ENCODE measurements at regions not wholly inside any gene's neighbourhood (a gene's known extent, or its start where the extent isn't known, plus 50 kb on each side); places are given as distances from the start of the nearest gene placed in this dataset.

- TF ChIP-seq CTCF (IDR thresholded peaks at IDR 0.05; ENCODE audit: low read depth, low read length, missing control alignments) = no peak
- H3K4me3 ChIP-seq (ENCODE audit: low read depth, low read length) = no peak overlapping the region
- DNase-seq (ENCODE audit: low read depth) = no peak
Observed at GRCh38 chr1:184866586-184866985, 107.7 kb downstream of the NIBAN1 start.

- TF ChIP-seq CTCF (IDR thresholded peaks at IDR 0.05; ENCODE audit: low read depth, low read length, missing control alignments) = no peak
- DNase-seq (ENCODE audit: low read depth) = no peak
- no peak overlapping the region for H3K4me3 ChIP-seq (ENCODE audit: low read depth, low read length)
Observed at GRCh38 chr1:184865831-184866230, 108.5 kb downstream of the NIBAN1 start.

GRCh38 chr1:184861755-184862336 lies 107.2 kb upstream of the EDEM3 start:
- no peak overlapping the region for H3K4me3 ChIP-seq (ENCODE audit: low read depth, low read length)
- no peak for DNase-seq (ENCODE audit: low read depth)
- no peak for TF ChIP-seq CTCF (IDR thresholded peaks at IDR 0.05; ENCODE audit: low read depth, low read length, missing control alignments)

- H3K4me3 ChIP-seq (ENCODE audit: low read depth, low read length) = no peak overlapping the region
- no peak for TF ChIP-seq CTCF (IDR thresholded peaks at IDR 0.05; ENCODE audit: low read depth, low read length, missing control alignments)
- peak; percentile 27 for DNase-seq (ENCODE audit: low read depth)
Observed at GRCh38 chr1:184860985-184861754, 106.5 kb upstream of the EDEM3 start.

GRCh38 chr1:184860535-184860934 lies 105.9 kb upstream of the EDEM3 start:
- TF ChIP-seq CTCF (IDR thresholded peaks at IDR 0.05; ENCODE audit: low read depth, low read length, missing control alignments) = no peak
- no peak for DNase-seq (ENCODE audit: low read depth)
- no peak overlapping the region for H3K4me3 ChIP-seq (ENCODE audit: low read depth, low read length)

GRCh38 chr1:184859381-184860105 lies 104.9 kb upstream of the EDEM3 start:
- TF ChIP-seq CTCF (IDR thresholded peaks at IDR 0.05; ENCODE audit: low read depth, low read length, missing control alignments) = no peak
- H3K4me3 ChIP-seq (ENCODE audit: low read depth, low read length) = no peak overlapping the region
- DNase-seq (ENCODE audit: low read depth) = no peak

All from GM12864 (cell line).